Nucleus accumbens (tissue), 56 donors: ENCODE measurements at regions not wholly inside any gene's neighbourhood (a gene's known extent, or its start where the extent isn't known, plus 50 kb on each side); places are given as distances from the start of the nearest gene placed in this dataset.
A peak's percentile ranks its signal among the peaks of the same experiment; 100 is the strongest.
"Not testable (repeated sequence)": the region's sequence is repeated elsewhere in the genome, so short reads cannot be mapped to it uniquely, and the experiment has no call there.

ENCODE experiments used
- DNase-seq, 56 donors: peaks; one replicate each; lab custom pipeline; 2025; lab: John Stamatoyannopoulos, UW

DNA sequence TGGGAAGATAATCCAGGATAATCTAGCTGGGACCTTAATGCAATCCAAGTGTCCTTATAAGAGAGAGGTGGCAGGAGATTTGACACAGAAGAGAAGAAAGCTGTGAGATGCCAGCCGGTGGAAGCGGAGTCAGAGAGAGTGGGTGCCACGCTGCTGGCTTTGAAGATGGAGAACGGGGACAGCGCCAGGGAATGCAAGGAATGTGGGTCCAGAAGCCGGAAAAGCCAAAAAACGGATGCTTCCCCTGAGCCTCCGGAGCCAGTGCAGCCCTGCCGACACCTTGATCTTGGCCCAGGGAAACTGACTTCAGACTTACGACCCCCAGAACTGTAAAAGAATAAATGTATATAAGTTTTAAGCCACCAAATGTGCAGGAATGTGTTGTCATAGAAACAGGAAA, 152.6 kb downstream of the ZNF281 start:
- DNase-seq = no peak

DNA sequence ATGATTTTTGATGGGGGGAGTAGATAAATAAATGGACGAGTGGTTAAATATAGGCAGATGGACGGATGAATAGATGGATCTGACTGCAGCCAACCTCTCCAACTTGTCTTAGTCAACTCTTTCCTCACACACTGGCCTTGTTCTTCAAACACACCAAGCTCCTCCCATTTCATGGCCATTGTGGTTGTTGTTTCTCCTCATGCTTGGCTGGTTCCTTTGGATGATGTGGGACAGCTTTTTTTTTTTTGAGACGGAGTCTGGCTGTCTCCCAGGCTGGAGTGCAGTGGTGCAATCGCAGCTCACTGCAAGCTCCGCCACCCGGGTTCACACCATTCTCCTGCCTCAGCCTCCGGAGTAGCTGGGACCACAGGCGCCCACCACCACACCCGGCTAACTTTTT, 155.2 kb downstream of the ZNF281 start:
- DNase-seq = not testable (repeated sequence)

DNA sequence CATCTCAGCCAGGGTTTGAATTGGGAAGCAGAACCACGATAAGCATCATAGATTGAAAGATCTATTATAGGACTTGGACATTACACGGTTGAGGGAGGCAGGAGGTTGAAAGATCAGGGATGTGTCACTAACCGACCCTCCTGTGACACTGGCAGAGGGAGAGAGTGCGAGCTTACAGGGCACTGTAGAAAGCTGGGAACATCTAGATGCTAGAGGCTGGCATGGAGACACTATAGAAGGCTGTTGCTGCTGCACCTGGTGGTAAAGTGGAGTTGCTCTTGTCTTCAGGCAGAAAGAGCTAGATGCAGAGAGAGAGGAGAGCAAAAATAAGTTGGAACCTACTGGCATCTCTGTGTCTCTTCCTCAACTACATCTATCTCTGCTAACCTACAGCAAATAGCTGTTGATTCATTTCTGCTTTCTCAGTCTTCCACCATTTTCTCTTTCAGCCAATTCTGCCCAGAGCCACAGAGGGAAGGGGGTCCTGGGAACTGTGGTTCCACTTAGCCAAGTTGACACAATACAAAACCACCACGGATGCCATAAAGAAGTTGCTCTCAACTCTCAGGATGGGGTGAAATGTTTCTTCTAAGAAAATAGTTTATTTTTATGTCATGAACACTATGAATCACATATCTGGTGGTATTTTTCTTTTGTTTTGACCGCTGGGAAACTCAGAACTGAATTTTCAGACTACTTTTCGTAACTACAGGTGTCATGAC, 155.9 kb downstream of the ZNF281 start:
- DNase-seq = no peak

DNA sequence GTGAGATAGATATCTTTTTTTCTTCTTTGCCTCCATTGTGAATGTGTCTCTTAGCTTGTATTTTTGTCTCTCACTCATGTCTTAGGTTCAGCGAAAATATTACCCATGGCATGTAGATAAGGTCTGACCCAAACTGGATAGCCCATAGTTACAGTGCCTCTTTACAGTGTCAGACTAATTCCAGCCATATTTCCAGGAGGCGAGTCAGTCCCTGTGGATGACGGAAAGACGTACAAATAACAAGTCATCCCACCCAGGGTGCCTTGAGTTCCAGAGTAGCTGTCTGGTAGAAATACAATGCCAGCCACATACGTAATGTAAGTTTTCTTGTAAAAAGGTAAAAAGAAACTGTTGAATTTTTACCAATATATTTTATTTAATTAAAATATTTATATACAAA, 157.3 kb downstream of the ZNF281 start:
- DNase-seq = no peak

DNA sequence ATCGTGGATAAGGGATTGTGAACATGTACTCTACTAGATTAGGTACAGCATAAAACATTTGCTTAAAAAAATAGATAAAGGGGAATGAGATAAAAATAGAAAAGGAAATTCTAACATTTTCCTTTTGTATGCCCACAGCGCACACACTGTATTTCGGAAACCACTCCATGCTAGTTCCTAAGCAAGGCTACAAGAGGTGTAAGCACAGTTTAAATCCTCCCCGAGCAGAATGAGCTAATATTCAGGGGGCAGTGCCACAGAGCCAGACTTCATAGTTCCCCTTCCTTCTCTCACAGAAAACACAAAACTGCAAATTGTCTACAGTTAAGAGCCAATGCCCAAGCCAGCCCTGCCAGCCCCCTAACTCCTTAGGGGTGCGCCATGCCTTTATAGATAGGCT, 159.4 kb downstream of the ZNF281 start:
- no peak for DNase-seq

DNA sequence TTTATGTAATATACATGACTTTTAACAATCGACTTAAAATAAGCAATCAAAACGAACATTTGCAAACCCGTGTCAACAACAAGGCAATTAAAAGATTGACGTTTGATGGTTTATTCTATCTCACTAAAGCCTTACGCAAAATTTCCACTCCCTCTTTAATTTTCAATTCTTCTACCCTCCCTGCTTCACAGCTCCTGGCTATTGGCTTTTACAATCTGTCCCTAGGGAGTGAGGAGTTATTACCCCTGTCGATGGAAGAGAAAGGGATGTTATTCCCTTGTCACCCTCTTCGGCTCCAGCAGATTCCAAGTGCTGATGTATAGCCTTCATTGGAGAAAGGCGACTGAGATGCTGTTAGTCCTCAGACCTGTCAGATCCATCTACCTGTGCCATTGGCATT, 161.3 kb downstream of the ZNF281 start:
- no peak for DNase-seq

DNA sequence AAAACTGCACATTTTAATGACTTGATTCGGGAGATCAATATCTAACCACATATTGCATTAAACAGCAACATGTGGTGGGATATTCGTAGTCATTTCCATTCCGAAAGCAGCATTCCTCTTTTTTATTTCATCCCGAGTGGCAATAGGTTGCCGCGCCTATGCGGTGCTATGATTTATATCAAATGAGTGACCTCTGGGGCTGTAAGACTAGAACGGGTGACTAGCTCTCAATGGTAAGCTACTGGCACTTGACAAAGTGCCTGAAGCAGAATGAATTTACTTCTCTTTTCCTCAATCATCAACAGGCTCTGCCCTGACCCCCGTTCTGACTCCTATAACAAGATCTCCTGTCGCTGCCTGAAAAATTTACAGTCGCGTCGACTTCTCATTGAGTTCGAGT, 162.3 kb downstream of the ZNF281 start:
- DNase-seq = no peak

DNA sequence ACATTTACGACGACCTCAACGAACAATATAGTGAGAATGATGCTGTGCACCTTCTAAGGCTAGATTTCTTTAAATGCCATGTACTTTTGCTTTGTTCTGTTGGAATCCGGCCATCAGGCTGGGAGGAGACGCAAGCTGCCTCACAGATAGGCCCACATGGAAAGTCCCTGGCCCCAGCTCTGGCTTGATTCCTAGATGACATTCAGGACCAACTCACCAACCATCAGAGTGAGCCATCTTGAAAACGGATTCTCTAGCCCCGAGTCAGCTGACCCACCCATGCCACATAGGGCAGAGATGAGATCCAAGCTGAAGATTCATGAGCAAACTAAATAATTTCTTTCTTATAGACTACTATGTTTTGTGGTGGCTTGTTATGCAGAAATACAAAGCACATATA, 164.4 kb downstream of the ZNF281 start:
- DNase-seq = no peak

DNA sequence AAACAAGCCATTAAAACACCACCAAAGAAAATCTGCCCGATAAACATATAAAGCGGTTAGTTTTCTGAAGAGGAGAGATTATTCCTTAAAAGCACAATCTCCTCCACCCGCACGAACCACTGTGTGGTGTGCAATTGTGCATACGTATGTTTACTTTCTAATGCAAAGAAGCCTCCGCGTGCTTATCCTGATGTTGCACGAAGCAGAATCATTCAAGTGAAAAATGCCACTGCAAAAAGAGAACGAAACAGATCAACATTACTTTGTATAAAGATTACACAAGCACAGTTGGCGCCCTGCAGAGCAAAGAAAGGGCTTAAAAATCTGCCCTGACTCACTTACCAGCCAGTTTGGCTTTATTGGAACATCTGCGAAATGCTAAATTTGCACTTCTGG, 166.8 kb downstream of the ZNF281 start:
- peak in 1 of 56 donors; percentile 6 for DNase-seq

DNA sequence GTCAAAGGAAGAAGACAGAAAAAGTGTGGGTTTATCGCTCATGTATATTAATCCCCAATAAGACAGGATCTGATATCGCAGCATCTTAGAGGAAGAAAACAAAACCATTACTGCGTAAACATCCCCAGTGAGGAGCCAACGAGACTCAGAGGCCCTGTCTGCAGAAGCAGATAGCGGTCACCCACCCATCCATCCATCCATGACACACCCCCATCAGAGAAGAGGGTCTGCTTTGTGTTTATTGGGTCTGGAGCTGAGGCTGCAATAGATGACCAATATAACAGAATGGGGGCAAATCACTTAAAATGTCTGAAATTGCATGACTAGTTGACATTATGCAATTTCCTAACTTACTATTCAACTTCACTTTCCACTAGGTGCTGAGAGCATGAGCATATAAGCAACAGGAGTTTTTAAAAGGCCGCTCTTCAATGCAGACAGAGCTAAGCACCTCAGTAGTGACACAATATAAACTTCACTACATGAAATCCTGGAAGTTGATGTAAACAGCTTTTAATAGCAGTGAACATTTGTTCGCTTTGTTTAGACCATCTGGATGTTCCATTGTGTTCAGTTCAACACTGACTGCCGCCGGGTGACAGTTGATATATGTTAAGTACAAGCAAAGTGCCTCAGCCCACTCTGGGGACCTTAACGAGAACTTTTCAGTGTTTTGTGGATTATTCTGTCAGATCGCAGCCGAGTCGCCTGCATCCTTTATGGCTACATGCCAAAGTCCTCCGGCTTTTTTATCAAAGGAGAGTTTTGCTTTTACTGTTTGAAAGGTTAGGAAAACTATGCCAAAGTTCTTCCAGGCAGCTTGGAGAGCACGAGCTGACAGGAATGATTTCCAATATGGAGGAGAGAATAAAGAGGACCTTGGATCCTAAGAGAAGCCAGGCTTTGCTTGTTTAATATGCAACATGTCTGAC, 167.5 kb downstream of the ZNF281 start:
- DNase-seq = peak in 1 of 56 donors; percentile 4

DNA sequence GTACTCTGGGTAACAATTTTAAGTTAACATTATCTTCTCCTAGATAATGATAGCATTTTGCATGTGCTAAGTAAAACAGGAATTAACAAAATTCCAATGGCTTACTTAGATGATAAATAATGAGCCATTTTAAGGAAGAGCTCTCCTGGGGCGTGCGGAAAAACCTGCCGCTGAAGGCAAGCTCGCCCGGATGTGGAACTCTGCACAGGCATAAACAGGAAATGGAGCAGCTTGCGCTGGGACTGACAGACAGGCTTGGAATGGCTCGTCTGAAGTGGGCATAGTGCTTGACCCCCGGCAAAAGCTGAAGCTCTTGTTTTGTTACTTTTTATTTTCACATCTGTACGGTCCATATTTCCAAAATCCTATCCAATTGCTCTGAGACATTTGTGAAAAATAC, 169.2 kb downstream of the ZNF281 start:
- no peak for DNase-seq

DNA sequence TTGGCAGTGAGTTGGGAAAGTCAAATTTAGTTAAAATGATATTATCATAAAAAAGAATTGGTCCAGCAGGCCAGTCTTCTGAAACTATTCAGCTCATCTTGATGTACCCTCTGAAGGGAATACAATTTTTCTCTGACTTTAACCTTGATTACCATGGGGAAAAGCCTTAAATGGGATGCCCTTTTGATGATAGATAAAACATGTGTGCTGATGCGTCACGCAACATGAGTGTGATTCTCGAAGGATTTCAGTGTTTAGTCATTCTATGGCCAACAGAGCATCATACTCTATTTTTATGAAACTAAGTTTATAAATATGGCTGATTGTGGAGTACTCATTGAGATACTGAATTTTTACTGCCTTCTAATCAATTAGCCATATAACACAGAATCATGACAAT, 171.5 kb downstream of the ZNF281 start:
- DNase-seq = no peak

DNA sequence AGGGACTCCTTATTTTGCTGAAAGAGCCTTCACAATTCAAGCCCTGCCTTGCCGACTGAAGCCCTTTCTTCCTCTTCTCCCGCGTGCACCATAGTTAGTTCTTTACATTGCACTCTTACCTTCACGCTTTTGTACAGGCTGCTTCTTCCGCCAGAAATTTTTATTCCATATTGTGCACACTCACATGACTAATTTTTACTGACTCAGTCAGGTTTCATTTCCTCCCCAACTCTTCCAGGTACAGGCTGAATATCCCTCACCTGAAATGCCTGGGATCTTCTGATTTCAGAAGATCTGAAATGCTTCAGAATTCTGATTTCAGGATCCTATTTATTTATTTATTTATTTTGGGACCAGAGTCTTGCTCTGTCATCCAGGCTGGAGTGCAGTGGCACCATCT, 172.8 kb downstream of the ZNF281 start:
- DNase-seq = no peak

DNA sequence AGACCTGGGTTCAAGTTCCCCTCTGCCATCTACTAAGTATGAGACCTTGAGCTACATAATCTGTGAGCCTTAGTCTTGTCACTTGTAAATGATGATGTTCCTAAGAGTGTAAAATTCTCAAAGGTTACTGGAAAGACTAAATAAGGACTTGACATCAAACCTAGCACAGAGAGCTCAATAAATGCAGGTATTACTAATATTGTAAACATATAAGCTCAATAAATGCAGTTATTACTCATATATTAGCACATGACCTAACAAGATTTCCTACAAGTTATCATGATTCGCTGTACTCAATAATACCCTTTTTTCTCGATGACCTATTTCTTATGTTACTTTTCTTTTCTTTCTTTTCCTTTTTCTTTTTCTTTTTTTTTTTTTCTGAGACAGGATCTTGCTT, 174.9 kb downstream of the ZNF281 start:
- no peak for DNase-seq

DNA sequence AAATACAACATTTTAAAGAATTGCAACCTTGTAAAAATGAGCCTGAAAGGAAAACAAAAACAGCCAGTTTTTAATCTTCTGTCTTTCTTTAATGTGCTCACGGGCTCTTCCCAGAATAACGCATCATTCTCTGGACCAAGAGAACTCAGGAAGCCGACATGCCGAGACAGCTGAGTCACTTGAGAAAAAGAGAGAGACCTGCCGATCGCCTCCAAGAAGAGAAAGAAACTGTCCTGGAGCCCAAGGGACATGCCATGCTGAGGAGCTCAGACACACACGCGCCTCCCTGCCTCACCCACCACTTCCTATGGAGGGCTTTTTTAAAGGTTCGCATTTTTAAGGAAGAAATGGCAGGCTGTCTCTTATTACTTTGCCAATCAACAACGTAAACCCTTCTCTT, 176.4 kb downstream of the ZNF281 start:
- DNase-seq = no peak

DNA sequence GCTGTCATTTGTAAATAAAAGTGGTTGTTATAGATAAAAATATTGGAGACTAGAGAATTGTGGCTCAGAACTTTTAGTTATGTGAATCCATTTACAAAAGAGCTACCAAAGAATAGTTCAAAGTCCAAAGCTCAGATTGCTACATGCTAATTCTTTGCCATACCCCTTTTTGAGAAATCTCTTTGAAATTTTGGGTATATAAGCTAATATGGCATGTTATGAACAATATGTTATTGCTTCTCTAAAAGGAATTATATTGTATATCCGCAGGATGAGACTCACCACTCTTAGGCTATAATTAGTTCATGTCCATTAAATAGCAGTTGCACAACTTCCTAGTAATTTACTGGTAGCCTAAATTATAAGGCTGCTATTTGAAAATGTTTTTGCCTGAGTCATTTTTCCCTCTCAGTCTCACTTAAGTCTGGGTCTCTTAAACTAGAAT, 178.0 kb downstream of the ZNF281 start:
- no peak for DNase-seq

DNA sequence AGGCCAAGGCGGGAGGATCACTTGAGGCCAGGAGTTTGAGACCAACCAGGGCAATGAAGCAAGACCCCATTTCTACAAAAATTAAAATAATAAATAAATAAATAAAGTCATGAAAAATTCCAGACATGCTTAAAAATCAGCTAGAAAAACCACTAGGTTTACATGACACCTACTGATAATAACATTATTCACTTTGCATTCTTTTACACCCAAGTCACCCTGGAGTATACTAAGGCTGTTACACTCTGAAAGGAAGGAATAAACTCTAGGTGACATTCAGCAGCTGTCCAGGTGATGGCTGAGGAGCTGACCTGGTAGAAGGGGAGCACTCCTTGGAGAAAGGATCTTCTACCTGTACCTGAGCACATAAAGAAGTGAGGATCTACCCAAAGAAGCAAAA, 179.2 kb downstream of the ZNF281 start:
- DNase-seq = no peak

DNA sequence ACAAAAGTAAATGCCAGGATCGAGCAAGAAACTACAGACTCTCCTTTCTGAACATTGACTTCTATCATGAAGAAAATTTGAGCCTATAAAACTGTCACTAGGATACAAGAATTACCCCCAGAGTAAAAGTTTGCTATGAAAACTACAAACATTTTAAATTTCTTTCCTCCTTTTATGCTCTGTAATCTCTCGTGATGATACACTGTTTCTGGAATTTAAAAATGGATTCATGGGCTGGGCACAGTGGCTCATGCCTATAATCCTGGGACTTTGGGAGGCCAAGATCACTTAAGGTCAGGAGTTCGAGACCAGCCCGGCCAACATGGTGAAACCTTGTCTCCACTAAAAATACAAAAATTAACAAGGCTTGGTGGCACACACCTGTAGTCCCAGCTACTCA, 181.3 kb downstream of the ZNF281 start:
- DNase-seq = no peak

DNA sequence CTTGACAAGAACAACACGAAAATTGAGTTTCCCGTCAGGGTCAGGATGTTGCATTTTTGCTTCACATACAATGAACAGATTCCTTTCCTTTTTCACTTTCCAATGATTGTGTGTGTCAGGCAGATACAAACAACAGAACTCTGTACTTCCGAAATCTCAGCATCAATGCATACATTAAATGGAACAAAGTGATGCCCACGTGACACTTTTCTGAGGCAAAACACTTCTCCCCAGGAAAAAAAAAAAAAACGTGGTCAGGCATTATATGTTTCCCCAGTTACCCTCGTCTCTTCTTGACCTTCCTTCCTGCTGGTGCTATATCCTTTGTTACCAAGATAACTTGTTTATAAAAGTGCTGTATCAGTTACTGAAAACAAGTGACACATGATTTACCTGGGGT, 181.8 kb downstream of the ZNF281 start:
- DNase-seq = no peak
